ENCODE measurements at regions not wholly inside any gene's neighbourhood (a gene's known extent, or its start where the extent isn't known, plus 50 kb on each side); places are given as distances from the start of the nearest gene placed in this dataset.

DNA sequence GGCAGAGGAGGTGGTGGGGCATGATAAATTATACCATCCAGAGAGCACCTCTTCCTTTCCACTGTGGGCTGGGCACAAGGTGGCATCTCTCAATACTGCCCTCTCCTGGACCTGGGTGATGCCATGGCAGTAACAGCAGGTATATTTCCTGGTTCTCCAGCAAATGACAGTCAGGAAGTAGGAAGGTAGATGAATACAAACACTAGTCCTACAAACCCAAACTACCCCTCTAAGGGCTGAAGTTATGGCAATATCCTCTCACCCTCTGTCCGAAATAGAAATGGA, 1004.9 kb downstream of the KCNMA1 start:
- DNase-seq, result no peak
- H3K27me3 ChIP-seq, result no peaks in the 10 kb centered on the region
- H3K4me1 ChIP-seq, result no peaks in the 10 kb centered on the region

GRCh38 chr10:76631884-76632766, 1005.5 kb downstream of the KCNMA1 start:
- no peak for DNase-seq
- Histone ChIP-seq H3K4me3 (ENCODE audit: low read depth, low read length) (no peak overlapping the region), H3K27me3 (no peaks in the 10 kb centered on the region), H3K36me3 (no peaks in the 10 kb centered on the region), H3K4me1 (no peaks in the 10 kb centered on the region), H3K9me3 (no peaks in the 10 kb centered on the region)
- TF ChIP-seq, protein P1, sequence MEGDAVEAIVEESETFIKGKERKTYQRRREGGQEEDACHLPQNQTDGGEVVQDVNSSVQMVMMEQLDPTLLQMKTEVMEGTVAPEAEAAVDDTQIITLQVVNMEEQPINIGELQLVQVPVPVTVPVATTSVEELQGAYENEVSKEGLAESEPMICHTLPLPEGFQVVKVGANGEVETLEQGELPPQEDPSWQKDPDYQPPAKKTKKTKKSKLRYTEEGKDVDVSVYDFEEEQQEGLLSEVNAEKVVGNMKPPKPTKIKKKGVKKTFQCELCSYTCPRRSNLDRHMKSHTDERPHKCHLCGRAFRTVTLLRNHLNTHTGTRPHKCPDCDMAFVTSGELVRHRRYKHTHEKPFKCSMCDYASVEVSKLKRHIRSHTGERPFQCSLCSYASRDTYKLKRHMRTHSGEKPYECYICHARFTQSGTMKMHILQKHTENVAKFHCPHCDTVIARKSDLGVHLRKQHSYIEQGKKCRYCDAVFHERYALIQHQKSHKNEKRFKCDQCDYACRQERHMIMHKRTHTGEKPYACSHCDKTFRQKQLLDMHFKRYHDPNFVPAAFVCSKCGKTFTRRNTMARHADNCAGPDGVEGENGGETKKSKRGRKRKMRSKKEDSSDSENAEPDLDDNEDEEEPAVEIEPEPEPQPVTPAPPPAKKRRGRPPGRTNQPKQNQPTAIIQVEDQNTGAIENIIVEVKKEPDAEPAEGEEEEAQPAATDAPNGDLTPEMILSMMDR (IDR thresholded peaks at IDR 0.05; ENCODE audit: low read depth, low read length), result no peak

More for the DNA sequence above, 1004.9 kb downstream of the KCNMA1 start:
- H3K9me3 ChIP-seq, result no peaks in the 10 kb centered on the region
- TF ChIP-seq, protein P1 (IDR thresholded peaks at IDR 0.05; ENCODE audit: low read depth, low read length), result peak; percentile 50
- H3K4me3 ChIP-seq (ENCODE audit: low read depth, low read length), result no peak overlapping the region
- H3K36me3 ChIP-seq, result no peaks in the 10 kb centered on the region

DNA sequence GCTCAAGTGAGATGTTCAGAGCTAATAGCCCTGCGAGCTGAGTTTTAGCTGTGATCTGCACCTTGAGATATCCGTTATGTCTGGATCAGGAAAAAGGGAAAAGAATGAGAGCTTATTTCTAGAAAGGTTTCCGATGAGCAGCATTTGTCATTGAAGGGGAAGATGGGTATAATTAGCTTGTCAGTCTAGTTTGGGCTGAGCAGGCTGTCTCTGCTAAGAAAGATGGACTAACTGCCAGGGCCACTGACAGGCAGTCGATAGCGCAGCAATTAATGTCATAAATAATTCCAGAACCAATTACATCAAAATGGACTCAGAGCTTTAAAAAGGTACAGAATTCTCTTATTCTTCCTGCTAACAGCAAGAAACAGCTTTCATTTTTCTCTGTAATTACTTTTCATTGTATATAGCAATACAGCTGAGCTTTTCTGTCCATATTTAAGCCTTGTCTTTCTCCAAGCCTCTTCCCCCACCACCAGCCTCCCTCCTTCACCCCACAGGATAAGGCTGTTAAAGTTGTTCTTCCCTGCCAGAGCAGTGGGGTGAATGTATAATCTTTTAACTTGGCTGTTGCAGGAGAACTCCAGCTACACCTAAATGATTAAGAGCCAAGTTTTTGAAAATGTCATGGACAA, 1006.5 kb downstream of the KCNMA1 start:
- Histone ChIP-seq H3K9me3 (no peaks in the 10 kb centered on the region), H3K36me3 (no peaks in the 10 kb centered on the region), H3K4me1 (no peaks in the 10 kb centered on the region), H3K27me3 (no peaks in the 10 kb centered on the region), H3K4me3 (ENCODE audit: low read depth, low read length) (no peak overlapping the region)
- TF ChIP-seq, protein P1 (IDR thresholded peaks at IDR 0.05; ENCODE audit: low read depth, low read length), result no peak
- DNase-seq, result no peak

GRCh38 chr10:76628801-76629200, 1008.8 kb downstream of the KCNMA1 start:
- no peaks in the 10 kb centered on the region for H3K4me1 ChIP-seq
- TF ChIP-seq, protein P1 (IDR thresholded peaks at IDR 0.05; ENCODE audit: low read depth, low read length), result no peak
- no peaks in the 10 kb centered on the region for H3K27me3 ChIP-seq
- no peaks in the 10 kb centered on the region for H3K9me3 ChIP-seq
- no peak for DNase-seq
- H3K4me3 ChIP-seq (ENCODE audit: low read depth, low read length), result no peak overlapping the region
- no peaks in the 10 kb centered on the region for H3K36me3 ChIP-seq

- Histone ChIP-seq H3K27me3 (no peaks in the 10 kb centered on the region), H3K36me3 (no peaks in the 10 kb centered on the region), H3K9me3 (no peaks in the 10 kb centered on the region), H3K4me3 (ENCODE audit: low read depth, low read length) (no peak overlapping the region), H3K4me1 (no peaks in the 10 kb centered on the region)
- TF ChIP-seq, protein P1 (IDR thresholded peaks at IDR 0.05; ENCODE audit: low read depth, low read length), result no peak
- DNase-seq, result no peak
Observed at GRCh38 chr10:76626386-76626785, 1011.2 kb downstream of the KCNMA1 start.

DNA sequence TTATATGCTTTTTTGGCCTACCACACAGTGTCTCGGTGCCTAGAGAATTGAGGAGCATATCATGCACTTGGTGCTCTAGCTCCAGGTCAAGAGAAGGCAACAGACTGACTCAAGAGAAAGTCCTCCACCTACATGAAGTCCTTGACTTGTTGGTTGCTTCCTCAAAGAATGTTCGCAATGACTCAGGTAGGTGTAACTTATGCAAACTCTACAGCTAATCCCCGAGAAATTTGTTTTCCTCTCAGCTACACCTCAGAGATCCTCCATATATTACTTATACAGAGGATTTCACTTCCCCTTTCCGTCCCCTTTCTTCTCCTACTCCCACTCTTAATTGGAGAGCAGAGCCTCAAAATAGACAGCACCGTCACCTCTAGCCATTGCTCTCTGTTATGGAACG, 1013.1 kb downstream of the KCNMA1 start:
- Histone ChIP-seq H3K27me3 (no peaks in the 10 kb centered on the region), H3K4me3 (ENCODE audit: low read depth, low read length) (no peak overlapping the region), H3K9me3 (no peaks in the 10 kb centered on the region), H3K4me1 (no peaks in the 10 kb centered on the region), H3K36me3 (no peaks in the 10 kb centered on the region)
- TF ChIP-seq, protein P1 (IDR thresholded peaks at IDR 0.05; ENCODE audit: low read depth, low read length), result no peak
- DNase-seq, result no peak
